NCI-H187 treated with DMSO at 0.1 percent for 48 hours (cell line): ENCODE measurements at regions not wholly inside any gene's neighbourhood (a gene's known extent, or its start where the extent isn't known, plus 50 kb on each side); places are given as distances from the start of the nearest gene placed in this dataset.
"Not testable (repeated sequence)": the region's sequence is repeated elsewhere in the genome, so short reads cannot be mapped to it uniquely, and the experiment has no call there.

Experiments used
- DNase-seq: peaks from one replicate; lab custom pipeline; 2025; lab: John Stamatoyannopoulos, UW

DNA sequence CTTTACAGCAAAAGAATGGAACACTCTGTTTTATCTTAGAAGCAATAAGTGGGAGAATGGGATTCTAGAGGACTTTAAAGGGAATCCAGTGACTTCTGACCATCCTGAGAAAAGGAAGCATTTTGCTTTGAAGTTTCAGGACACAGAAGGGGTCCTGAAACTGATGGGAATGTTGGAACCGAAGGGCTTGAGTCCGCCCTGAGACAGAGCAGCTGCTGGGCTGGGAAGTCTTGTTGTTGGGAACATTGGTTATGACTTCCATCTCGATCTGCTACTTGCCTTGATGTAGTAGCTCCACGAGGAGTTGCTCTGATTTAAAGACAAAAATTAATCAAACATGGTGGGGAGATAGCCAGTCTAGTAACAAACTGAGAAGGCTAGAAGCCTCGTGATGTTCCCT lies 177.6 kb downstream of the JCAD start:
- no peak for DNase-seq

DNA sequence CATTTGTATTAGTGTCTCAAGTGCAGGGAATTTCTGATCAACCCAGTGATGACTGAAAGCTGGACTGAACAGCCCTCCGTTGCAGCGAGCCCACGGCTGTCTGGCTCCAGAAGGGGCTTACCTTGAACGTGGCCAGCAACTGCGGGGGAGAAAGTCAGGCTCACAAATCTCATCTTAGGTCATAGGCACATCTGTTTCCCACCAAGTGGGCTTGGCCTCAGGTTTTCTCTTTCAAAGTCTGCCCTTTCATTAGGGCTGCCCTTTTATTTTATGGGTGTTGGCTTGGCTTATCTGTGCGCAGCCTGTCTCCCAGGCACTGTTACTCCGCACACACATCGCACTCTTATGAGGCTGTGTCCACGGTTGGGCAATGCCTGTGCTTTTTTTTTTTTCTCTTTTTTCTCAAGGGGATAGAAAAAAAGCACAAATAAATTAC lies 178.0 kb downstream of the JCAD start:
- no peak for DNase-seq

GRCh38 chr10:29880856-29881255 lies 178.5 kb downstream of the JCAD start:
- no peak for DNase-seq

- no peak for DNase-seq
Observed at GRCh38 chr10:29879862-29880261, 179.5 kb downstream of the JCAD start.

DNA sequence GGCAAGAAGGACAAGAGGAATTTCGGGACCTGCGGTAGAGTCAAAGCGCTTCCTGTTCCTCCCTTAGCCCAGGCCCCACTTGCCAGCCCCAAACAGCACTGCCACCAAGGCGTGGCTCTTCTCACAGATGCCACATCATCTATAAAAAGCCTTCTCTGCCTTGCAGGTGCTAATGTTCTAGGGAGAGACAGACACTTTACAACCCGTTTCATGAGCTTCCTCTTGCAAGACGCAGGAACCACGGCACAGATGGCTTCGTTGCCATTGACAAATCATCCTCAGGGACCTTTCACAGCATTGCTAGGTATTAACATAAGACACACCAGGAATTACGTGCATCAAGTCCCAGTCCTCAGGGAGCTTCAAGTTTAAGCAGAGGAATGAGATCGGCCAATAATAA lies 180.9 kb downstream of the JCAD start:
- DNase-seq, result no peak

- DNase-seq, result no peak
Observed at GRCh38 chr10:29877793-29878491, 181.4 kb downstream of the JCAD start.

DNA sequence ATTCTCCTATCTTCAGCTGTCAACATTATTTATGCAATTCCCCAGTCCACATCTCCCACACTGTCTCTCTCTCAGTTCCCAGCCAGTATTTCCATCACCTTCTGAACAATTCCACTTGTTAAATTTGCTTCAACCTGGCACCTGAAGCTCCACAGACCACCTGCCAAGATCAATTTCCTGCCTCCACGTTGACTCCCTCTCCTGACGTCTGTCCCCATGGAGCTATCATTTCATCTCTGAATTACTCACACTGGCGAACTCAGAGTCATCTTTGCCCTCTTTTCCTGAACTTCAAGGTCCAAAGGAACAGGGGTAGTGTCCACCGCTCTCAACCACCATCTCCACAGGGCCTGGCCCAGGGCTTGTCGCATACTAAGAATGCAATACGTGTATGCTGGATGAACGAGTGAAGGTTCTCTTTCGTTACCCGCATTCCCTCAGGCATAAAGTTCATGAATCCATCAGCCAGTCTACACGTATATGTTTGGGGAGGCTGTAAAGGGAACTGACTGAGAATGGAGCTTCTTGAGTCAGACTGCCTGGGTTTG lies 183.3 kb downstream of the JCAD start:
- no peak for DNase-seq

DNA sequence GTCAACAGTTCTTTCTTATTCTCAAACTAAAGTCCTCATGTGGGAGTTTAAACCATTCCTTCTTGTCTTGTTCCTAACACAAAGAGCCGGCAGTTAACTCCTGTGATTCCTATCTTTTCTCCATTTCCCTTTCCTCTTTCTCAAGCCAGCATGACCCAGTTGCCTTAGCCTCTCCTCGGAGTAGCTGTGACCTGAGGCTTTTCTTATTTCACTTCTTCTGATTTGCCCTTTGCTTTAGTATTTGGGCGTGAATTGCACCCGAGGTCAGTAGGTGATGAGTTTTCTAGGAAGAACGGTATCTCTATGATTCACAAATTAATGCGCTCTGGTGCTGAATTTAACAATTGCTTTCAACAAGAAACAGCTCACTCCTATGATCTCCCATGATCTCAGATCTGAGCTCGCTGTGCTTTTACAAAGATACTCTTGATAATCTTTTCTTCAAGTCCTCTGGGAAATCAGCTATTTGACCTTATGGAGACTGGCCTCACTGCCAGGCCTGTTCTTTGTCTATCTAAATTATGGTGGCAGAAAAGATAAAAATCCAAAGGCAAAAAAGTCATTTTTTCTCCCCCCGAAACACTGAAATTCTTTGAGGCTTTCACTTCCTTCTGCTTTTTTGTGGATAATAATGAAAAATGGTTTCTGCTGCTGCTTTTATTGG lies 184.6 kb downstream of the JCAD start:
- no peak for DNase-seq

- DNase-seq, result no peak
Observed at GRCh38 chr10:29873941-29874484, 185.4 kb downstream of the JCAD start.

DNA sequence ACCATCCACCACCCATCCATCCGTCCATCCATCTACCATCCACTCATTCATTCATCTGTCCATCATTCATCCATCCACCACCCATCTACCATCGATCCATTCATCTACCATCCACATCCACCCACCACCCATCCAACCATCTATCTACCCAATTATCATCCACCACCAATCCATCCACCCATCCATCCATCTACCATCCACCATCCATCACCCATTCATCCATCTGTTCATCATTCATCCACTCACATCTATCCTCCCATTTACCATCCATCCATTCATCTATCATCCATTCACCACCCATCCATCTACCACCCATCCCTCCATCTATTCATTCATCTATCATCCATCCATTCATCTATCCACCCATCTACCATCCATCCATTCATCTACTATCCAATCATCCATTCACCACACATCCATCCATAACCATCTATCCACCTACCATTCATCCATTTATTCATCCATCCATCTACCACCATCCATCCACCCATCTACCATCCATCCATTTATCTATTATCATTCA lies 188.8 kb downstream of the JCAD start:
- no peak for DNase-seq

GRCh38 chr10:29869593-29869992 lies 189.8 kb downstream of the JCAD start:
- DNase-seq, result no peak

GRCh38 chr10:29866356-29866755 lies 193.0 kb downstream of the JCAD start:
- DNase-seq, result no peak

DNA sequence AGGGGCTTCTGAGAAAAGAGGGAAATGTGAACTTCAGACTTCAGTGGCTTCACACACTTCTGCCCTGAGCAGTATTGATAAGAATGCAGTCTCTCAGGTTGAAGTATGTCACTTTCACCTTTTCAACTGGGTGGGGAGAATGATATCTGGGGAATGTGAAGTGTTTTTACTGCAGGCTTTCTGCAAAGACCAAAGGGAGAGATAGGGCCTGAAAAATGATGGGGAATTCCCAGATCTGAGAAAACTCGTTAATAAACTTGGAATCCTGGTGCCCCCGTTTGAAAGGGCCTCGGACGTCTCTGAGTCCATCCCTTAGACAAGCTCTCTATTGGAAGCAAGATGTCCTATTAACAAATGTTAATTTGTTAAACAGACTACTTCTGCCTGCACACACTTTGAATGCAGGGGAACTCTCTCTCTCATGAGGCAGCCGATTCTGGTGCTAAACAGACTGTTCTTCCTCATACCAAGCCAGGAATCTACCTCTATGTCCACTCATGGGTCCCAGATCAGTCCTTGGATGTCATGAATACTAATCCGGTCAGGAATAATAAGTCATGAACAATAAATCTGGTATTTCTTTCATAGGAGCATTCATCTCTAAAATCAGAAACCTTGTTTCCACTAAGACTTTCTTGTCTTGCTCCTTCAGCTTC lies 193.6 kb downstream of the JCAD start:
- no peak for DNase-seq

- no peak for DNase-seq
Observed at GRCh38 chr10:29862923-29863614, 196.3 kb downstream of the JCAD start.

GRCh38 chr10:29861811-29862505 lies 197.4 kb downstream of the JCAD start:
- DNase-seq, result no peak

- DNase-seq, result not testable (repeated sequence)
Observed at GRCh38 chr10:29861231-29861630, 198.2 kb downstream of the JCAD start.

DNA sequence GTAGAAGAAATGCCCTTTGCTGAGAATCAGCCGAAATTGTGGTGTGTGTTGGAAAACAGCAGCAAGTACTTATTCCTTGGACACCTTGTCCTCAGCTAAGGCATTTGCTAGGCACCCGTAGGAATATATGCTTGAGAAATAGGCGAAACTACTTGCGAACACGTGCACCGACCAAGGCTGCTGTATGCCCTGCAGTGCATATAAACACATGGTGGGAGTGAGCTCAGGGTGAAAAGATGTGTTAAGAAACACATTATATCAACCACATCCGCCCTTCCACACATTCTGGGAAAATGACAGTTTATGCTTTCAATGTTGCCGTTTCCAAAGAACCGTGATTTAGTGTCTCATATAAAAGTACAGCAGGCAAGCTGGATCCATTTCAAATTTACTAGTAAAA lies 199.2 kb downstream of the JCAD start:
- no peak for DNase-seq

- no peak for DNase-seq
Observed at GRCh38 chr10:29859521-29860130, 199.8 kb downstream of the JCAD start.

GRCh38 chr10:29858702-29859267 lies 200.6 kb downstream of the JCAD start:
- no peak for DNase-seq
